Inferior parietal cortex (tissue), 1 donor: ENCODE measurements at regions not wholly inside any gene's neighbourhood (a gene's known extent, or its start where the extent isn't known, plus 50 kb on each side); places are given as distances from the start of the nearest gene placed in this dataset.
"Not testable (repeated sequence)": the region's sequence is repeated elsewhere in the genome, so short reads cannot be mapped to it uniquely, and the experiment has no call there.

Source experiments
- DNase-seq: peaks from one replicate; pipeline ENCODE4 v3.0.0-alpha.2; 2016; ENCODE audit errors: extremely low spot score

DNA sequence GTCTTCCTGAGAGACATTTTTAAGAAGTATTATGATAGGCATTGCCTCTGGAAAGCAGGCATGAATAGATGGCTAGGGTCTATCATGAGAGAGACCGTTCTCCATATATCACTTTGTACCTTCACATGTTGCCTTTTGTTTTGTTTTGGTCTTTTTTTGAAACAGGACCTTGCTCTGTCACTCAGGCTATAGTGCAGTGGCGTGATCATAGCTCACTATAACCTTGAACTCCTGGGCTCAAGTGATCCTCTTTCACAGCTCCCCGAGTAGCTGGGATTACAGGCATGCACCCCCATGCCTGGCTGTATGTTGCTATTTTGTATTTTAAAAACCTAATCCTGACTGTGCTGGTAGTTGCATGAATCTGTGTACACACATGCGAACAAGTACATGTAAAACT lies 869.6 kb upstream of the DEFB115 start:
- not testable (repeated sequence) for DNase-seq

DNA sequence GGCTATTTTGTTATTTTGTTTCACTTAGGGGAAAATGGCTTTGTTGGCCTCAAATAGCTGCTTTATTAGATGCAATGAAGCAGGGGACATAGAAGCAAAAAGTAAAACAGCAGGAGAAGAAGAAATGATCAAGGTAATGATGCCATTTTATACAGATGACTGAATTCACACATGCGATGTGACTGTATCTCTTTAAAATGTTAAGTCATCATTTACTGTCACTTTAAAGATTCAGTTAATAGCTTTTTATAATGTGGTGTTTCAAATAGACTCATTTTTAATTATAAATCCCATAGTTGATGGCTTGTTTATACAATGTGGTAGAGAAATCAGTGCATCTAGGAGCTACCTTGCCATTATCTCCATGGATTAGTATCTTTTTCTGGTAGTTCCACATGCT lies 863.9 kb upstream of the DEFB115 start:
- not testable (repeated sequence) for DNase-seq

DNA sequence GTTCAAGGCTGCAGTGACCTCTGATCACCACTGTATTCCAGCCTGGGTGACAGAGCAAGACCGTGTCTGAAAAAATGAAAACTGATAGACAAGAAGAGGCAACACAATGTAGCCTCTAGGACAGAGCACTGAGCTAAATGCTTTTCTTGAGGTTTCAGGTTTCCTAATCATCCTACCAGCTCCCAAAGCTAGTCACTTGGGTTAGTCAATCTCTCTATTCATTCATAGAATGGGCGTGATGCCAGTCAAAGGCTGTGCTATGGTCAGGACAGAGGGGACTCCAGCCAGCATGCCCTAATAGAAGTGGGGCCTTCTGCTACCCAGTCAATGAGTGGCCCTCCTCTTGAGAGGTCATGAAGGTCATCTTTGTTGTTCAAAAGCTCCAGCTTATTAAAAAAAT lies 860.4 kb upstream of the DEFB115 start:
- not testable (repeated sequence) for DNase-seq

DNA sequence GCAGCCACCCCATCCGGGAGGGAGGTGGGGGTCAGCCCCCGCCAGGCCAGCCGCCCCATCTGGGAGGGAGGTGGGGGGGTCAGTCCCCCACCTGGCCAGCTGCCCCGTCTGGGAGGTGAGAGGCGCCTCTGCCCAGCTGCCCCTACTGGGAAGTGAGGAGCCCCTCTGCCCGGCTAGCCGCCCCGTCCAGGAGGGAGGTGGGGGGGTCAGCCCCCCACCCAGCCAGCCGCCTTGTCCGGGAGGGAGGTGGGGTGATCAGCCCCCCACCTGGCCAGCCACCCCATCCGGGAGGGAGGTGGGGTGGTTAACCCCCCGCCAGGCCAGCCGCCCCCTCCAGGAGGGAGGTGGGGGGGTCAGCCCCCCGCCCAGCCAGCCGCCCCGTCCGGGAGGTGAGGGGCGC lies 852.4 kb upstream of the DEFB115 start:
- DNase-seq = not testable (repeated sequence)

DNA sequence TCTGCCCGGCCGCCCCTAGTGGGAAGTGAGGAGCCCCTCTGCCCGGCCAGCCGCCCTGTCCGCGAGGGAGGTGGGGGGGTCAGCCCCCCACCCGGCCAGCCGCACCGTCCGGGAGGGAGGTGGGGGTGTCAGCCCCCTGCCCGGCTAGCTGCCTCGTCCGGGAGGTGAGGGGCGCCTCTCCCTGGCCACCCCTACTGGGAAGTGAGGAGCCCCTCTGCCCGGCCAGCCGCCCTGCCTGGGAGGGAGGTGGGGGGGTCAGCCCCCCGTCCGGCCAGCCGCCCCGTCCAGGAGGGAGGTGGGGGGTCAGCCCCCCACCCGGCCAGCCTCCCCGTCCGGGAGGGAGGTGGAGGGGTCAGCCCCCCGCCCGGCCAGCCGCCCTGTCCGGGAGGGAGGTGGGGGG lies 851.9 kb upstream of the DEFB115 start:
- DNase-seq = not testable (repeated sequence)

DNA sequence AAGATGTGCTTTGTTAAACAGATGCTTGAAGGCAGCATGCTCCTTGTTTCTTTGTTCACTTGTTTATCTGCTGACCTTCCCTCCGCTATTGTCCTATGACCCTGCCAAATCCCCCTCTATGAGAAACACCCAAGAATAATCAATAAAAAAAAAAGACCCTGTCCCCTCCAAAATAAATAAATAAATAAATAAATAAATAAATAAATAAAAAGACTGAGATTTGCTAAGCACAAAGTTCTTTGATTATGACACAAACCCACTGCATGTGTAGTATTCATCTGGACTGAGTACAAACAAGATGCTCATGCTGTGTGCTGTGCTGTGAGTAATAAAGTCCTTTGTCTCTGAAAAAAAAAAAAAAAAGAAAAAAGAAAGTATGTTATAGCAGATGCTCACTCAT lies 851.1 kb upstream of the DEFB115 start:
- not testable (repeated sequence) for DNase-seq

DNA sequence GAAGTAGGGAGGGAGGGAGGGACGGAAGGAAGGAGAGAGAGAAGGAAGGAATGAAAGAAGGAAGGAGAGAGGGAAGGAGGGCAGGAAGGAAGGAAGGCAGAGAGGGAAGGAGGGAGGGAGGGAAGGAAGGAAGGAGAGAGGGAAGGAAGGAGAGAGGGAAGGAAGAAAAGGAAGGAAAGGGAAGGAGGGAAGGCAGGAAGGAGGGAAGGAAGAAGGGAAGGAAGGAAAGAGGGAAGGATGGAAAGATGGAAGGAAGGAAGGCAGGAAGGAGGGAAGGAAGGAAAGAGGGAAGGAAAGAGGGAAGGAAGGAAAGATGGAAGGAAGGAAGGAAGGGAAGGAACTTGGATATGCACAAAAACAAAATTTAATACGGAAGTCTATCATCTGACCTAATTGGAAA lies 844.5 kb upstream of the DEFB115 start:
- no peak for DNase-seq

DNA sequence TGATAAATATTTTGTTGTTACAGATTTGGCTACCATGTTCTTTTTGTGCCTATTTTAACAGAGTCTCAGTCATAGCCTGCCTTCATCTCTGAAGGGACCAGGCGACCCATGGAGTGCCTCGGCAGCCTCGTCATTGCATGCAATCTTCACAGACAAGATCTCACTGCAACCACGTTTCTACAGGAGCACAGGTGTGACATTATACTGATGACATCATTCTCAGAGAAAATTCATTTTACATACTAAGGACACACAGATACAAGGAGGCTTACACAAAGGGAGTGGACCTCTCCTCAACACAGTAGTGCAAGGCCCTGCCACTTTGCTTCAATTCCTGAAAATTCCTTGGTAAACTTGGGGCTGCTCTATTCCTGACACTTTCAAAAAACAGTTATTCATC lies 840.1 kb upstream of the DEFB115 start:
- not testable (repeated sequence) for DNase-seq

DNA sequence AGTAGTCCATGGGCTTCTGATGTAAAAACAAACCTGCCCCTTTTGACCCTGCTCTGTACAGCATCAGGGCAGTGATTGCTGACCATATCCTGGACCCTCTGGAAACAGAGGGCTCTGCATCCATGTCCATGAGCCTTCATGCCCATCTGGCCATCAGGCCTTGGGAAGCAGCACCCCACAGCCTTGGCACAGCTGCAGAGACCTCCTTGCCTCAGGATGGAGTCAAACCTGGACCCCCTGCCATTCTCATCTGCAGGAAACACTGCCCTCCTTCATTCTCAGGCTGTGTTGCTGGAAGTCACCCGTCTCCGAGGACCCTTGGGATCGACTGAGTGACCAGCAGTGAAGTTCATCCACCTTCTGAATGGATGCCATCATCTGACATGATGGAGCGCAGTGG lies 839.1 kb upstream of the DEFB115 start:
- DNase-seq = not testable (repeated sequence)

DNA sequence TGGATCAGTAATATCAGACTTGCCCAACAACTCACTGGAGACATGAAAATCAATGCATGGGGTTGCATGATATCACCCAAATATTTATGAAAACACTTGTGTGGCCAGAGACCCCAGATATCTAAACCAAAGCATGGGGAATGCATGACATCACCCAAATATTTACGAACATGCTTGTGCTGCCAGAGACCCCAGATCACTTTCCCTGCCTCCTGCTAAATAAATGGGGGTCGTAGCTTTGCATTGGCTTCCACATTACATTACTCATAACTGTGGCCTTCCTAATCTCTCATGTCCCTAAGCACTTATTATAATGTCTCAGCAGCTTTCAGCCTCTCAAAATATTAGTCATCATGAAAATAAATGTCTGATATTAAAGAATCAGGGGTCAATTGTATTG lies 838.0 kb upstream of the DEFB115 start:
- DNase-seq = no peak

DNA sequence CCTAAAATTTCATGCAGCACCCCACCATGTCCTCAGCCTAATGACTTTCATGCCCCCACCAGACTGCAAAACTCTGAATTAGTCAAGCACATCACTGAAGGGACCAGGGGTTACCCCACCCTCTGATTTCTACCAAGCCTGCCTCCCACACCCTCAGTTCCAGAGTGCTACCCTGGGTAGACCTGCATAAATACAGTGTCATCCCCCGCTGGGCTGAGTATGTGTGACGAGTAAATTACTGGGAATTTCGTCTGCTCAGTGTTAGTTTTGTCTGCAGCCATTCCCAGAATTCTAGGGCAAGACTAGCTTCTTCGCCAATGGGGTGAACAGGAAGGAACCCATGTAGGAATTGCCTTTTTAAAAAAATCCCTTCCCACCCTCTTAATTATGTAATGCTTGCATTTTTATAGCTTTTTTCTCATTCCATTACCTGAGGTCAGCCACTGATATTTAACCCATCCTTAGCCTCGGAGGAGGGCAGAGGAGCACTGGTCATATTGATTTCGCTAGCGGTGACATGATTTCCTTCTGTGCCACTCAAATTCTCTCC lies 837.5 kb upstream of the DEFB115 start:
- not testable (repeated sequence) for DNase-seq
